SKM-1 treated with dmso at 0.1 percent for 144 hours (cell line): ENCODE measurements at regions not wholly inside any gene's neighbourhood (a gene's known extent, or its start where the extent isn't known, plus 50 kb on each side); places are given as distances from the start of the nearest gene placed in this dataset.

Source experiments
- DNase-seq: peaks from one replicate; lab custom pipeline; 2025; ENCODE audit not compliant: unreplicated experiment; lab: John Stamatoyannopoulos, UW

- DNase-seq: no peak
Observed at GRCh38 chr18:50444539-50444938, 69.7 kb downstream of the SKA1 start.

GRCh38 chr18:50446629-50447028, 71.8 kb downstream of the SKA1 start:
- no peak for DNase-seq

GRCh38 chr18:50447102-50447741, 72.4 kb downstream of the SKA1 start:
- DNase-seq: no peak

GRCh38 chr18:50447952-50448351, 73.1 kb downstream of the SKA1 start:
- DNase-seq: no peak

GRCh38 chr18:50451100-50451842, 76.4 kb downstream of the SKA1 start:
- DNase-seq: no peak

GRCh38 chr18:50453014-50453680, 78.3 kb downstream of the SKA1 start:
- no peak for DNase-seq

GRCh38 chr18:50453732-50454131, 78.9 kb downstream of the SKA1 start:
- no peak for DNase-seq

GRCh38 chr18:50454387-50454988, 79.6 kb downstream of the SKA1 start:
- peak; percentile 39 for DNase-seq

GRCh38 chr18:50456285-50456684, 81.4 kb downstream of the SKA1 start:
- no peak for DNase-seq

- no peak for DNase-seq
Observed at GRCh38 chr18:50457639-50458038, 82.8 kb downstream of the SKA1 start.

- no peak for DNase-seq
Observed at GRCh38 chr18:50458366-50458765, 83.5 kb downstream of the SKA1 start.

- DNase-seq: no peak
Observed at GRCh38 chr18:50458796-50459195, 84.0 kb downstream of the SKA1 start.

GRCh38 chr18:50460062-50460461, 85.2 kb downstream of the SKA1 start:
- no peak for DNase-seq

GRCh38 chr18:50460716-50461115, 85.9 kb downstream of the SKA1 start:
- no peak for DNase-seq

- no peak for DNase-seq
Observed at GRCh38 chr18:50461251-50461650, 86.4 kb downstream of the SKA1 start.

GRCh38 chr18:50465211-50466153, 90.6 kb downstream of the SKA1 start:
- DNase-seq: no peak

GRCh38 chr18:50466634-50467033, 91.8 kb downstream of the SKA1 start:
- no peak for DNase-seq

- DNase-seq: no peak
Observed at GRCh38 chr18:50468807-50469206, 91.1 kb upstream of the MAPK4 start.

- no peak for DNase-seq
Observed at GRCh38 chr18:50469380-50469781, 90.5 kb upstream of the MAPK4 start.

- no peak for DNase-seq
Observed at GRCh38 chr18:50472941-50473340, 86.9 kb upstream of the MAPK4 start.

- DNase-seq: no peak
Observed at GRCh38 chr18:50473881-50474280, 86.0 kb upstream of the MAPK4 start.
